ENCODE measurements at regions not wholly inside any gene's neighbourhood (a gene's known extent, or its start where the extent isn't known, plus 50 kb on each side); places are given as distances from the start of the nearest gene placed in this dataset.

DNA sequence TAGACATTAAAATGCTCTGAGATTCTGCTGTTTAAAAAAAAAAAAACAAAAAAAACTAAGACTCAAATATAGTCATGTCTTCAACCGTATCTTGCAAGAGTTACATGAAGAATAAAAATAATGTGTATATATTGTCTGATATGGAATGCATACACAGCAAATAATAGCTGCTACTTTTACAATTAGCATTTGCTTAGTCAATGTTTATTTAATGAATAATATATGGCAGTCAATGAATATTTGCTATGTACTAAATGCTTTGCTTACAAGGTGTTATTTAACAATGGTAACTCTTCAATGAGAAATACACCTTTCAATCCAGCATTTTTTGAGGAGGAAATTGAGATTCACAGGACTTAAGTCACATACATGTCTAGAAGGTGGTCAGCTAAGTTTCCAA, 718.8 kb upstream of the SOX9 start:
- Histone ChIP-seq H3K9ac (ENCODE audit: low read length) (no peak overlapping the region), H3K36me3 (ENCODE audit: control insufficient read depth, insufficient read depth, low read length) (no peaks in the 10 kb centered on the region), H3K4me1 (ENCODE audit: control insufficient read depth, insufficient read depth, low read length) (no peaks in the 10 kb centered on the region), H3K27me3 (ENCODE audit: control insufficient read depth, insufficient read depth, low read length) (no peaks in the 10 kb centered on the region), H3K27ac (ENCODE audit: low read depth, low read length) (no peak overlapping the region), H3K4me3 (ENCODE audit: low read length) (no peak overlapping the region)

DNA sequence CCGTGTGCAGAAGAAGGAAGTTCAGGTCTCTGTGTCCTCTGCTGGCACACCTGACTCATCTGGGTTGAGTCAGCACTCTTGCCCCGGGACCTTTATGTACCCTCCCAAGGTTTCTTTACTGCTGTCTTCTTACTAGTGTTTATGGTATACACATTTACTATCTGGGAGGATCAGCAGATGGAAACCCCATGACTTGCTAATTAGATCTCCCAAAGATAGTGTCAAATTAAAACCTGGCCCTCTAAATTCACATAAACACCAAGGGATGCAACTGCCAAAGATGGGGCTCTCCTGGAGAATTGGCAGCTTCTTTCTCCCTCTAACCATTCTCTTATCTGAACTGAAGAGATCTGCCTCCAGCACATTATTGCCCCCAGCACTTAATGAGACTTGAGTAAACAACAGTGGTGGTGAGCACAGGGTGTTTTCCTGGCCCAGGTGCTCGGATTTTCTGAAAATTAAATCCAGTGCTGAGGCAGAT, 718.1 kb upstream of the SOX9 start:
- H3K4me3 ChIP-seq (ENCODE audit: low read length), result no peak overlapping the region

DNA sequence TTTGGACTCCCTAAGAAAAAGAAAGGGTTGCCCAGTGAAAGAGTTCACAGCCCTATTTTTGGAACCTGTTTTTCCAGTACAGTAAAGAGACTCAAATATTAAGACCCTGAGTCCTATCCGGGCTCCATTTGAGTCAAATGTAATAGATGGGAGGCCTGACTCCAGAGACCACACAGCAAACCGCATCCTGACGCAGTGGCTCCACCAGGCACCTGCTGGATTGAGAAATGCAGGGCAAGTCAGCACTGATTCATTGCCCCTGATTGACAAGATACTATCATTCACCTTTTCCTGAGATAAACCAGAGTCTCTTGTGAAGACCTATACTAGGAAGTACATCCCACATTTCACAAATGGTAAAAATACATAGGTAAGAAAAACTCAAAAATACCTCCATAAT, 715.7 kb upstream of the SOX9 start:
- Histone ChIP-seq H3K36me3 (ENCODE audit: control insufficient read depth, insufficient read depth, low read length) (no peaks in the 10 kb centered on the region), H3K9ac (ENCODE audit: low read length) (no peak overlapping the region), H3K27me3 (ENCODE audit: control insufficient read depth, insufficient read depth, low read length) (no peaks in the 10 kb centered on the region), H3K27ac (ENCODE audit: low read depth, low read length) (no peak overlapping the region), H3K4me1 (ENCODE audit: control insufficient read depth, insufficient read depth, low read length) (no peaks in the 10 kb centered on the region), H3K4me3 (ENCODE audit: low read length) (no peak overlapping the region)

More for the DNA sequence above, 718.1 kb upstream of the SOX9 start:
- Histone ChIP-seq H3K27me3 (ENCODE audit: control insufficient read depth, insufficient read depth, low read length) (no peaks in the 10 kb centered on the region), H3K36me3 (ENCODE audit: control insufficient read depth, insufficient read depth, low read length) (no peaks in the 10 kb centered on the region), H3K9ac (ENCODE audit: low read length) (no peak overlapping the region), H3K4me1 (ENCODE audit: control insufficient read depth, insufficient read depth, low read length) (no peaks in the 10 kb centered on the region), H3K27ac (ENCODE audit: low read depth, low read length) (no peak overlapping the region)

DNA sequence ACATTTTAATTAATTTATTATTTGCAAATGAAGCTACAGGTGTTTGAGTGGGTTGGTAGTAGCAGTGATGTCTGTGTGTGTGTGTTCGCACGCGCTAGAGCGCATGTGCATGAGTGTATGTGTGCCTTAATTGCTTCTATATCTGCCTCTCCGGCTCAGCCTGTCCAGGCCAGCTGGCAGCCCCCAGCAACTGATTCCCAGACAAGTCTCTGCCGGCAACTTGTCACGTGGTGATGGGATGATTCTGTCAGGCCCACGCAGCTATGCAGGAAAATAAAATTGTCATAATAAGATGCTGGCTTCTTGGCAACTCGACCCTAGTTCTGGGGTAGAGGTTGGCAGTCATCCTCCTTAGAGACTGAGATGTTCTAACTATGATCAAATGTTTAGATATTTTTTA, 712.8 kb upstream of the SOX9 start:
- Histone ChIP-seq H3K36me3 (ENCODE audit: control insufficient read depth, insufficient read depth, low read length) (no peaks in the 10 kb centered on the region), H3K9ac (ENCODE audit: low read length) (no peak overlapping the region), H3K4me1 (ENCODE audit: control insufficient read depth, insufficient read depth, low read length) (no peaks in the 10 kb centered on the region), H3K27ac (ENCODE audit: low read depth, low read length) (no peak overlapping the region), H3K4me3 (ENCODE audit: low read length) (no peak overlapping the region), H3K27me3 (ENCODE audit: control insufficient read depth, insufficient read depth, low read length) (no peaks in the 10 kb centered on the region)

DNA sequence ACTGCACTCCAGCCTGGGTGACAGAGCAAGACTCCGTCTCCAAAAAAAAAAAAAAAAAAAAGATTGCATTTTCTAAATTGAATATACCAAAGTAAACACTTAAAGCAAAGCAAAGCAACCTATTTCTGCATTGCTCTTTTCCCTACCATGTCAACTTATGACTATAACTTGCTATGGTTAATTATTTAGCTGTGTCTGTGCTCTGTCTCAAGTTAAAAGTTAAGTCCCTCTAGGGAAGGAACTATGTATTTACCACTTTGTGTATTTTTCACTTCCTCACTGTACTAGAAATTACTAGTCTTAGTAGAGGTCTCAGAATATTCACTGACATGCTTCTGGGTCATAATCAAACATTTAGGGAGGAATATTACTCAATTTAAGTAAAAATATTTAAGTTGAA, 711.7 kb upstream of the SOX9 start:
- no peaks in the 10 kb centered on the region for H3K27me3 ChIP-seq (ENCODE audit: control insufficient read depth, insufficient read depth, low read length)
- no peak overlapping the region for H3K9ac ChIP-seq (ENCODE audit: low read length)
- no peaks in the 10 kb centered on the region for H3K4me1 ChIP-seq (ENCODE audit: control insufficient read depth, insufficient read depth, low read length)
- no peak overlapping the region for H3K4me3 ChIP-seq (ENCODE audit: low read length)
- no peak overlapping the region for H3K27ac ChIP-seq (ENCODE audit: low read depth, low read length)
- H3K36me3 ChIP-seq (ENCODE audit: control insufficient read depth, insufficient read depth, low read length), result no peaks in the 10 kb centered on the region

- no peaks in the 10 kb centered on the region for H3K27me3 ChIP-seq (ENCODE audit: control insufficient read depth, insufficient read depth, low read length)
- H3K9ac ChIP-seq (ENCODE audit: low read length), result no peak overlapping the region
- no peaks in the 10 kb centered on the region for H3K36me3 ChIP-seq (ENCODE audit: control insufficient read depth, insufficient read depth, low read length)
- no peak overlapping the region for H3K27ac ChIP-seq (ENCODE audit: low read depth, low read length)
- no peaks in the 10 kb centered on the region for H3K4me1 ChIP-seq (ENCODE audit: control insufficient read depth, insufficient read depth, low read length)
- H3K4me3 ChIP-seq (ENCODE audit: low read length), result no peak overlapping the region
These were observed 711.1 kb upstream of the SOX9 start for GRCh38 chr17:71409712-71410111.

GRCh38 chr17:71412803-71413202, 708.0 kb upstream of the SOX9 start:
- H3K4me3 ChIP-seq (ENCODE audit: low read length), result no peak overlapping the region
- H3K27ac ChIP-seq (ENCODE audit: low read depth, low read length), result no peak overlapping the region
- H3K9ac ChIP-seq (ENCODE audit: low read length), result no peak overlapping the region
- H3K4me1 ChIP-seq (ENCODE audit: control insufficient read depth, insufficient read depth, low read length), result no peaks in the 10 kb centered on the region
- no peaks in the 10 kb centered on the region for H3K27me3 ChIP-seq (ENCODE audit: control insufficient read depth, insufficient read depth, low read length)
- H3K36me3 ChIP-seq (ENCODE audit: control insufficient read depth, insufficient read depth, low read length), result no peaks in the 10 kb centered on the region

- H3K27ac ChIP-seq (ENCODE audit: low read depth, low read length), result no peak overlapping the region
- no peak overlapping the region for H3K4me3 ChIP-seq (ENCODE audit: low read length)
- H3K9ac ChIP-seq (ENCODE audit: low read length), result no peak overlapping the region
- H3K36me3 ChIP-seq (ENCODE audit: control insufficient read depth, insufficient read depth, low read length), result no peaks in the 10 kb centered on the region
- H3K27me3 ChIP-seq (ENCODE audit: control insufficient read depth, insufficient read depth, low read length), result no peaks in the 10 kb centered on the region
- no peaks in the 10 kb centered on the region for H3K4me1 ChIP-seq (ENCODE audit: control insufficient read depth, insufficient read depth, low read length)
These were observed 706.9 kb upstream of the SOX9 start for GRCh38 chr17:71413935-71414334.

- H3K4me3 ChIP-seq (ENCODE audit: low read length), result no peak overlapping the region
- no peak overlapping the region for H3K27ac ChIP-seq (ENCODE audit: low read depth, low read length)
- H3K27me3 ChIP-seq (ENCODE audit: control insufficient read depth, insufficient read depth, low read length), result no peaks in the 10 kb centered on the region
- no peaks in the 10 kb centered on the region for H3K4me1 ChIP-seq (ENCODE audit: control insufficient read depth, insufficient read depth, low read length)
- H3K9ac ChIP-seq (ENCODE audit: low read length), result no peak overlapping the region
- H3K36me3 ChIP-seq (ENCODE audit: control insufficient read depth, insufficient read depth, low read length), result no peaks in the 10 kb centered on the region
These were observed 703.7 kb upstream of the SOX9 start for GRCh38 chr17:71417142-71417541.

- Histone ChIP-seq H3K4me3 (ENCODE audit: low read length) (no peak overlapping the region), H3K36me3 (ENCODE audit: control insufficient read depth, insufficient read depth, low read length) (no peaks in the 10 kb centered on the region), H3K27me3 (ENCODE audit: control insufficient read depth, insufficient read depth, low read length) (no peaks in the 10 kb centered on the region), H3K27ac (ENCODE audit: low read depth, low read length) (no peak overlapping the region), H3K4me1 (ENCODE audit: control insufficient read depth, insufficient read depth, low read length) (no peaks in the 10 kb centered on the region), H3K9ac (ENCODE audit: low read length) (no peak overlapping the region)
These were observed 697.9 kb upstream of the SOX9 start for GRCh38 chr17:71422968-71423367.

DNA sequence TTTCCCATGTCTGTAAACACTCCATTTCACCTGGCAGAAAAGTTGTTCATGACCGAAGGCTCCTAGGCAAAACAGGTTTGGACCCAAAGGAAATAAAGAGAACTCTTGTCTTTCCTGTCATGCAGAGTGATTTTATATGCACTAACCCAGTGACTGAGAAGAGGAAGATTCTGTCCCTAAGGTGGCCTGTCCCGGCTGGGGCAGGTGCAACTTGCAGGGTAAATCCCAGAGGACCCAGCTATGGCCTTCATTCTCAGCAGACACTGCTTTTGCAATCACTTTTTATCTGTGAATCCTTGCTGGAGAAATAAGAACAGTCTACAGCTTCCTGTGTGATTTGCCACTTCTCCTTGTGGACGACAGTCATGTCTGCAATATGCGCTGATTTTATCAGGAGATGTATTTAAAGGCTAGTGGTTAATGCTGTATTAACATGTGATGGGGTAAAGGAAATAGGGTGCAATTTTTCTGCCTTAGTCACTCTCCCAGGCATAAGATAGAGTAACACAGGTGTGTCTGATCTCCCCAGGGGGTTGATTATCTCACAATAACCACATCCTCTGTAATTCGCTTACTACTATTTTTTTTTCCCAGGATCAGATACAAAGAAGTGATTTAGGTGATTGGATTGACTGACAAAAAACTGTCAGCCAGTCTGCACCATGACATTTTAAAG, 696.8 kb upstream of the SOX9 start:
- Histone ChIP-seq H3K9ac (ENCODE audit: low read length) (no peak overlapping the region), H3K4me3 (ENCODE audit: low read length) (no peak overlapping the region), H3K4me1 (ENCODE audit: control insufficient read depth, insufficient read depth, low read length) (no peaks in the 10 kb centered on the region), H3K27ac (ENCODE audit: low read depth, low read length) (no peak overlapping the region), H3K36me3 (ENCODE audit: control insufficient read depth, insufficient read depth, low read length) (no peaks in the 10 kb centered on the region), H3K27me3 (ENCODE audit: control insufficient read depth, insufficient read depth, low read length) (no peaks in the 10 kb centered on the region)

- Histone ChIP-seq H3K4me1 (ENCODE audit: control insufficient read depth, insufficient read depth, low read length) (no peaks in the 10 kb centered on the region), H3K4me3 (ENCODE audit: low read length) (no peak overlapping the region), H3K27ac (ENCODE audit: low read depth, low read length) (no peak overlapping the region), H3K36me3 (ENCODE audit: control insufficient read depth, insufficient read depth, low read length) (no peaks in the 10 kb centered on the region), H3K9ac (ENCODE audit: low read length) (no peak overlapping the region), H3K27me3 (ENCODE audit: control insufficient read depth, insufficient read depth, low read length) (no peaks in the 10 kb centered on the region)
These were observed 693.0 kb upstream of the SOX9 start for GRCh38 chr17:71427801-71428200.

DNA sequence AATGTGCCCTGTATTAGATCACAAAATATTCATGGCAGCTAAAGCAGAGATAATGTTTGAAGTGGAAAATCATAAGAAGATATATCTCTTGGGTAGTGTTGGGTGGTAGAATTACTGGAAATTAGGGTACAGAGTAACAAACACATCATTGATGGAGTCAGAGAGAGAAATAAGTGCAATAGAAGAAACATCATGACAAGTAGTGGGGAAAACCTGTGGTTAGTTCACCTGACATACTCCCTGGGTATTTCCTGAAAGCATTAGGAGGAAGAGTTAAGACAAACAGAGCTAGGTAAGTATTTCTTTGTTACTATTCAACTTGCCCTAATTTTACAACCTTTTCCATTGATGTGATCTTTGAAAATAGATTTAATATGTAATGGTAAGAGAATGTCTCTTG, 691.9 kb upstream of the SOX9 start:
- H3K36me3 ChIP-seq (ENCODE audit: control insufficient read depth, insufficient read depth, low read length), result no peaks in the 10 kb centered on the region
- no peak overlapping the region for H3K27ac ChIP-seq (ENCODE audit: low read depth, low read length)
- H3K4me1 ChIP-seq (ENCODE audit: control insufficient read depth, insufficient read depth, low read length), result no peaks in the 10 kb centered on the region
- H3K27me3 ChIP-seq (ENCODE audit: control insufficient read depth, insufficient read depth, low read length), result no peaks in the 10 kb centered on the region
- H3K9ac ChIP-seq (ENCODE audit: low read length), result no peak overlapping the region
- H3K4me3 ChIP-seq (ENCODE audit: low read length), result no peak overlapping the region
